Ishikawa (cell line): ENCODE measurements at regions not wholly inside any gene's neighbourhood (a gene's known extent, or its start where the extent isn't known, plus 50 kb on each side); places are given as distances from the start of the nearest gene placed in this dataset.

Experiments
- CEBPB ChIP-seq: IDR thresholded peaks from 2 replicates; pipeline ENCODE4 v1.6.1; 2012
- CREB1 ChIP-seq: IDR thresholded peaks from 2 replicates; pipeline ENCODE4 v1.6.1; 2012; ENCODE audit warnings: low read depth
- EGR1 ChIP-seq: IDR thresholded peaks from 2 replicates; pipeline ENCODE4 v1.6.1; 2012
- EP300 ChIP-seq: IDR thresholded peaks from 2 replicates; pipeline ENCODE4 v1.6.1; 2012; ENCODE audit warnings: borderline replicate concordance
- FOXM1 ChIP-seq: IDR thresholded peaks from 2 replicates; pipeline ENCODE4 v1.6.1; 2012; ENCODE audit warnings: low read depth, borderline replicate concordance
- MAX ChIP-seq: IDR thresholded peaks from 2 replicates; pipeline ENCODE4 v1.6.1; 2012
- NFIC ChIP-seq: IDR thresholded peaks from 2 replicates; pipeline ENCODE4 v1.6.1; 2012
- RAD21 ChIP-seq: IDR thresholded peaks from 2 replicates; pipeline ENCODE4 v1.6.1; 2012; ENCODE audit warnings: low read depth
- REST ChIP-seq: IDR thresholded peaks from 2 replicates; pipeline ENCODE4 v1.6.1; 2012; ENCODE audit warnings: low read depth, mild to moderate bottlenecking
- TAF1 ChIP-seq: IDR thresholded peaks from 2 replicates; pipeline ENCODE4 v1.6.1; 2012; ENCODE audit warnings: low read depth, mild to moderate bottlenecking
- TCF12 ChIP-seq: IDR thresholded peaks from 2 replicates; pipeline ENCODE4 v1.6.1; 2012; ENCODE audit warnings: low read depth
- TEAD4 ChIP-seq: IDR thresholded peaks from 2 replicates; pipeline ENCODE4 v1.6.1; 2012
- YY1 ChIP-seq: IDR thresholded peaks from 2 replicates; pipeline ENCODE4 v1.6.1; 2012; ENCODE audit warnings: low read depth
- ZBTB7A ChIP-seq: IDR thresholded peaks from 2 replicates; pipeline ENCODE4 v1.6.1; 2012; ENCODE audit warnings: low read depth
- TF ChIP-seq, protein P1 (sequence below): IDR thresholded peaks from 2 replicates; pipeline ENCODE4 v1.6.1; 2012

DNA sequence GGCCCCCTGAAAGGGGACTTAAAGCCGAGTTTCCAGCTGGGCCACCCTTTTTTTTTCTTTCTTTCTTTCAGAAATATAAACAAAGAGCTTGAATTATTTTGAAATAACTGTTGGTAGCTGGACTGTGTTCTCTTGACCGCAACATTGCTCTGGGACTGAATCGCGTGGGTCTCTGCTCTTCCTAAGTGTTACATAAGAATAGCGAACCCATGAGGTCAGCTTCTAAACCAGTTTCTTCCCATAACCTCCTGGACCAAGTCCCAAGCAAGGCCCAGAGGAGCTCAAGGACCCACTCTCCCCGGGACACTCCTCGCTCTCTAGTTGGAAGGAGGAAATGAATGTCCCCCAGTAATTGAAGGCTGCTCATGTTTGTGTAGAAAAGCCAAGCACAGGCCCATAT is 91.1 kb downstream of the CXCL12 start:
- no peak for TF ChIP-seq MAX
- no peak for TF ChIP-seq RAD21
- TF ChIP-seq ZBTB7A = no peak
- TF ChIP-seq CREB1 = no peak
- no peak for TF ChIP-seq REST
- TF ChIP-seq TCF12 = no peak
- no peak for TF ChIP-seq EGR1
- no peak for TF ChIP-seq FOXM1
- TF ChIP-seq YY1 = no peak
- TF ChIP-seq TEAD4 = no peak
- no peak for TF ChIP-seq NFIC
- TF ChIP-seq, protein P1, sequence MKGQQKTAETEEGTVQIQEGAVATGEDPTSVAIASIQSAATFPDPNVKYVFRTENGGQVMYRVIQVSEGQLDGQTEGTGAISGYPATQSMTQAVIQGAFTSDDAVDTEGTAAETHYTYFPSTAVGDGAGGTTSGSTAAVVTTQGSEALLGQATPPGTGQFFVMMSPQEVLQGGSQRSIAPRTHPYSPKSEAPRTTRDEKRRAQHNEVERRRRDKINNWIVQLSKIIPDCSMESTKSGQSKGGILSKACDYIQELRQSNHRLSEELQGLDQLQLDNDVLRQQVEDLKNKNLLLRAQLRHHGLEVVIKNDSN = no peak
- no peak for TF ChIP-seq CEBPB
- TF ChIP-seq TAF1 = no peak
- TF ChIP-seq EP300 = no peak

GRCh38 chr10:44293306-44293778 is 91.6 kb downstream of the CXCL12 start:
- no peak for TF ChIP-seq YY1
- no peak for TF ChIP-seq CREB1
- no peak for TF ChIP-seq NFIC
- TF ChIP-seq ZBTB7A = no peak
- no peak for TF ChIP-seq REST
- TF ChIP-seq FOXM1 = no peak
- no peak for TF ChIP-seq TEAD4
- no peak for TF ChIP-seq EGR1
- TF ChIP-seq, protein P1 = no peak
- TF ChIP-seq TCF12 = no peak
- TF ChIP-seq TAF1 = no peak
- no peak for TF ChIP-seq CEBPB
- no peak for TF ChIP-seq RAD21
- no peak for TF ChIP-seq EP300
- TF ChIP-seq MAX = no peak

- TF ChIP-seq REST = no peak
- TF ChIP-seq RAD21 = no peak
- TF ChIP-seq EP300 = no peak
- no peak for TF ChIP-seq FOXM1
- TF ChIP-seq TAF1 = no peak
- TF ChIP-seq, protein P1 = no peak
- TF ChIP-seq MAX = no peak
- no peak for TF ChIP-seq TEAD4
- TF ChIP-seq CREB1 = no peak
- TF ChIP-seq NFIC = no peak
- no peak for TF ChIP-seq CEBPB
- no peak for TF ChIP-seq TCF12
- no peak for TF ChIP-seq ZBTB7A
- TF ChIP-seq EGR1 = no peak
- TF ChIP-seq YY1 = no peak
These were observed 92.4 kb downstream of the CXCL12 start for GRCh38 chr10:44292390-44293002.
